Glutamatergic neuron (in vitro differentiated cells): ENCODE measurements at regions not wholly inside any gene's neighbourhood (a gene's known extent, or its start where the extent isn't known, plus 50 kb on each side); places are given as distances from the start of the nearest gene placed in this dataset.

ENCODE experiments used
- DNase-seq: peaks from one replicate; pipeline ENCODE4 v3.0.0; 2022
- H3K27ac Mint-ChIP-seq: one replicate; pipeline ENCODE4 v1.8.0; 2020; ENCODE audit warnings: mild to moderate bottlenecking, mixed read lengths, inconsistent platforms; ENCODE audit not compliant: unreplicated experiment
- H3K27me3 Mint-ChIP-seq: one replicate; pipeline ENCODE4 v1.8.0; 2020; ENCODE audit warnings: mild to moderate bottlenecking, moderate library complexity, mixed read lengths, inconsistent platforms; ENCODE audit not compliant: unreplicated experiment
- H3K36me3 Mint-ChIP-seq: one replicate; pipeline ENCODE4 v1.8.0; 2020; ENCODE audit warnings: mild to moderate bottlenecking, mixed read lengths, inconsistent platforms; ENCODE audit not compliant: unreplicated experiment
- H3K4me1 Mint-ChIP-seq: one replicate; pipeline ENCODE4 v1.8.0; 2020; ENCODE audit warnings: mild to moderate bottlenecking, low read depth, mixed read lengths, inconsistent platforms; ENCODE audit not compliant: unreplicated experiment
- H3K4me3 Mint-ChIP-seq: one replicate; pipeline ENCODE4 v1.8.0; 2020; ENCODE audit warnings: mild to moderate bottlenecking, mixed read lengths, inconsistent platforms; ENCODE audit not compliant: unreplicated experiment
- H3K9me3 Mint-ChIP-seq: one replicate; pipeline ENCODE4 v1.8.0; 2020; ENCODE audit warnings: mild to moderate bottlenecking, moderate library complexity, mixed read lengths, inconsistent platforms; ENCODE audit not compliant: unreplicated experiment
- CTCF ChIP-seq: fragments of 200-600 bp; sonication (generic); IDR thresholded peaks from one replicate; pipeline ENCODE4 v1.5.0; 2021; ENCODE audit not compliant: partially characterized antibody, unreplicated experiment

GRCh38 chr7:81280531-81280930 is 361.7 kb upstream of the SEMA3C start:
- Mint-ChIP-seq H3K9me3 (no peaks in the 10 kb centered on the region), H3K4me1 (no peaks in the 10 kb centered on the region), H3K27ac (no peak overlapping the region), H3K36me3 (no peaks in the 10 kb centered on the region), H3K27me3 (no peaks in the 10 kb centered on the region), H3K4me3 (no peak overlapping the region)
- no peak for DNase-seq
- no peak for TF ChIP-seq CTCF

- no peaks in the 10 kb centered on the region for H3K4me1 Mint-ChIP-seq
- H3K9me3 Mint-ChIP-seq: no peaks in the 10 kb centered on the region
- H3K27me3 Mint-ChIP-seq: no peaks in the 10 kb centered on the region
- no peak overlapping the region for H3K4me3 Mint-ChIP-seq
- DNase-seq: no peak
- no peak overlapping the region for H3K27ac Mint-ChIP-seq
- H3K36me3 Mint-ChIP-seq: no peaks in the 10 kb centered on the region
- no peak for TF ChIP-seq CTCF
Observed at GRCh38 chr7:81277691-81278090, 358.8 kb upstream of the SEMA3C start.

GRCh38 chr7:81273601-81274397 is 354.9 kb upstream of the SEMA3C start:
- DNase-seq: no peak
- H3K9me3 Mint-ChIP-seq: no peaks in the 10 kb centered on the region
- H3K36me3 Mint-ChIP-seq: no peaks in the 10 kb centered on the region
- TF ChIP-seq CTCF: no peak
- H3K4me1 Mint-ChIP-seq: no peaks in the 10 kb centered on the region
- H3K4me3 Mint-ChIP-seq: no peak overlapping the region
- H3K27ac Mint-ChIP-seq: no peak overlapping the region
- no peaks in the 10 kb centered on the region for H3K27me3 Mint-ChIP-seq

- Mint-ChIP-seq H3K9me3 (no peaks in the 10 kb centered on the region), H3K27ac (no peak overlapping the region), H3K4me1 (no peaks in the 10 kb centered on the region), H3K36me3 (no peaks in the 10 kb centered on the region), H3K27me3 (no peaks in the 10 kb centered on the region), H3K4me3 (no peak overlapping the region)
- TF ChIP-seq CTCF: no peak
- no peak for DNase-seq
Observed at GRCh38 chr7:81272176-81272575, 353.3 kb upstream of the SEMA3C start.

- peaks cover 7% of the 10 kb centered on the region for H3K36me3 Mint-ChIP-seq
- H3K4me3 Mint-ChIP-seq: no peak overlapping the region
- H3K4me1 Mint-ChIP-seq: no peaks in the 10 kb centered on the region
- peaks cover 6% of the 10 kb centered on the region for H3K9me3 Mint-ChIP-seq
- TF ChIP-seq CTCF: no peak
- H3K27ac Mint-ChIP-seq: no peak overlapping the region
- no peak for DNase-seq
- no peaks in the 10 kb centered on the region for H3K27me3 Mint-ChIP-seq
Observed at GRCh38 chr7:81268551-81268950, 349.7 kb upstream of the SEMA3C start.
